Panc1 (cell line): ENCODE measurements at regions not wholly inside any gene's neighbourhood (a gene's known extent, or its start where the extent isn't known, plus 50 kb on each side); places are given as distances from the start of the nearest gene placed in this dataset.

Source experiments
- ATAC-seq: fragments of 200-7000 bp; cut with Tn5 transposase; 2 replicates; pipeline ENCODE4 v1.9.1; 2020; ENCODE audit warnings: mild to moderate bottlenecking, moderate library complexity
- BruUV-seq: library from RNA; stranded (reverse); fragments of 400-500 nt; replicated peaks from 2 replicates; lab custom pipeline; 2021; lab: Mats Ljungman, UMichigan
- CTCF ChIA-PET: fragments of 300-600 bp; sonication (Branson Sonifier 250); formaldehyde crosslinking; loops from one replicate; lab custom pipeline; 2022; ENCODE audit warnings: antibody characterized with exemption; lab: Charles Lee
- POLR2A ChIA-PET: fragments of 300-600 bp; sonication (Branson Sonifier 250); formaldehyde crosslinking; loops from one replicate; lab custom pipeline; 2022; ENCODE audit warnings: antibody characterized with exemption; lab: Charles Lee
- DNase-seq: peaks from one replicate; pipeline ENCODE4 v3.0.0-alpha.2; 2010; ENCODE audit warnings: low read depth, low spot score
- H3K27ac ChIP-seq: 2 replicates; pipeline ENCODE4 v1.5.1; 2011; ENCODE audit warnings: mild to moderate bottlenecking, low read length, inconsistent platforms
- H3K27me3 ChIP-seq: fragments of 200-500 bp; sonication (Bioruptor generic); 2 replicates; pipeline ENCODE4 v1.6.0; 2014; ENCODE audit warnings: low read length, inconsistent platforms; ENCODE audit not compliant: control insufficient read depth, insufficient read depth
- H3K36me3 ChIP-seq: fragments of 200-500 bp; sonication (Bioruptor generic); 2 replicates; pipeline ENCODE4 v1.5.1; 2014; ENCODE audit warnings: inconsistent platforms, mild to moderate bottlenecking, low read length, moderate library complexity; ENCODE audit not compliant: control insufficient read depth, insufficient read depth
- H3K4me1 ChIP-seq: 2 replicates; pipeline ENCODE4 v1.5.1; 2011; ENCODE audit warnings: inconsistent platforms, mild to moderate bottlenecking, low read length, moderate library complexity; ENCODE audit not compliant: control insufficient read depth, insufficient read depth
- H3K4me3 ChIP-seq, 2 experiments: 2 replicates each; pipeline ENCODE4 v1.5.1; 2011 to 2012; ENCODE audit warnings: low read depth in 2 of 2, low read length in 2 of 2, mild to moderate bottlenecking in 2 of 2, inconsistent platforms in 1 of 2, moderate library complexity in 1 of 2
- H3K9me3 ChIP-seq: fragments of 200-500 bp; sonication (Bioruptor generic); 2 replicates; pipeline ENCODE4 v1.5.1; 2014; ENCODE audit warnings: low read depth, mild to moderate bottlenecking, inconsistent platforms, low read length, moderate library complexity; ENCODE audit not compliant: control insufficient read depth, insufficient read depth
- CTCF ChIP-seq: fragments of 450-650 bp; IDR thresholded peaks from 2 replicates; pipeline ENCODE4 v1.5.1; 2017; ENCODE audit warnings: mild to moderate bottlenecking
- POLR2AphosphoS5 ChIP-seq: IDR thresholded peaks from 2 replicates; pipeline ENCODE4 v1.6.1; 2012; ENCODE audit warnings: mild to moderate bottlenecking, low read depth, low read length, moderate library complexity
- REST ChIP-seq, 2 experiments: IDR thresholded peaks; 2 replicates each; pipeline ENCODE4 v1.6.1; 2011 to 2012; ENCODE audit warnings: low read depth in 2 of 2, control low read depth in 1 of 2, low read length in 1 of 2, mild to moderate bottlenecking in 1 of 2, moderate library complexity in 1 of 2; ENCODE audit not compliant: insufficient read depth in 1 of 2
- SIN3A ChIP-seq: IDR thresholded peaks from 2 replicates; pipeline ENCODE4 v1.6.1; 2012; ENCODE audit warnings: low read depth, mild to moderate bottlenecking, low read length, moderate library complexity, borderline replicate concordance; ENCODE audit not compliant: insufficient read depth
- TCF7L2 ChIP-seq: IDR thresholded peaks from 2 replicates; pipeline ENCODE4 v1.6.1; 2011; ENCODE audit warnings: mild to moderate bottlenecking, low read depth, low read length, inconsistent platforms
- in situ Hi-C: cut with HindIII; loops from 2 replicates; pipeline ENCODE4 v1.10.0; 2016; ENCODE audit warnings: low sequenced_read_pairs, low pct_unique_long_range_greater_than_20kb
- intact Hi-C: fragments of 100-400 bp; cut with micrococcal nuclease; formaldehyde crosslinking; loops from one replicate; pipeline ENCODE4 v1.10.0; 2022; ENCODE audit not compliant: unreplicated experiment

- no peaks in the 10 kb centered on the region for H3K9me3 ChIP-seq
- CTCF ChIA-PET = no interaction called here
- H3K4me1 ChIP-seq = peaks cover 12% of the 10 kb centered on the region; the same call in 1 of the 2 replicates
- intact Hi-C loops (no loop called here), in situ Hi-C loops (no loop called here)
- peak overlapping the region; percentile 4 to 8; a peak in 2 of 4 replicates for H3K4me3 ChIP-seq
- no peak overlapping the region for H3K27ac ChIP-seq
- TF ChIP-seq REST (IDR thresholded peaks at IDR 0.05; ENCODE audit: insufficient read depth in 1 of 2, low read depth in 2 of 2, low read length in 1 of 2) = no peak
- TF ChIP-seq TCF7L2 = no peak
- TF ChIP-seq POLR2AphosphoS5 = no peak
- no peak for TF ChIP-seq CTCF
- TF ChIP-seq SIN3A = no peak
- H3K27me3 ChIP-seq = peaks cover 20% of the 10 kb centered on the region
- POLR2A ChIA-PET = no interaction called here
- no TSS peak for BruUV-seq
- DNase-seq (no peak), ATAC-seq (peak; percentile 56; the same call in 1 of the 2 replicates)
- no peaks in the 10 kb centered on the region for H3K36me3 ChIP-seq
These were observed 51.8 kb upstream of the DGKG start for GRCh38 chr3:186413615-186414415.

GRCh38 chr3:186411994-186412393, 50.0 kb upstream of the DGKG start:
- Histone ChIP-seq H3K36me3 (no peaks in the 10 kb centered on the region), H3K4me1 (peaks cover 12% of the 10 kb centered on the region; the same call in 1 of the 2 replicates), H3K4me3 (no peak overlapping the region), H3K9me3 (no peaks in the 10 kb centered on the region), H3K27ac (no peak overlapping the region), H3K27me3 (peaks cover 20% of the 10 kb centered on the region)
- POLR2A ChIA-PET = interaction anchor here (0.6 kb wide), 1 partner anchor 101 kb away, joined by 3 read pairs; no protein-coding TSS in a partner anchor
- BruUV-seq = no TSS peak
- DNase-seq = no peak
- in situ Hi-C loops = no loop called here
- CTCF ChIA-PET = no interaction called here
- ATAC-seq = no peak
- intact Hi-C loops = no loop called here
- TF ChIP-seq POLR2AphosphoS5 (no peak), SIN3A (no peak), REST (IDR thresholded peaks at IDR 0.05; ENCODE audit: insufficient read depth in 1 of 2, low read depth in 2 of 2, low read length in 1 of 2) (no peak), CTCF (no peak), TCF7L2 (no peak)
